Adrenal gland (tissue), 5 donors: ENCODE measurements at regions not wholly inside any gene's neighbourhood (a gene's known extent, or its start where the extent isn't known, plus 50 kb on each side); places are given as distances from the start of the nearest gene placed in this dataset.

Experiments used
- POLR2A ChIP-seq, 2 donors: fragments of 450-650 bp; IDR thresholded peaks; one replicate each; pipeline ENCODE4 v1.6.1; 2017; ENCODE audit warnings: antibody characterized with exemption in 2 of 2, mild to moderate bottlenecking in 2 of 2, moderate library complexity in 1 of 2
- TF ChIP-seq, protein P1 (sequence below), 6 experiments: fragments of 450-650 bp in 4 of 6; fragments of 200-600 bp in 2 of 6; sonication (generic) in 1 of 6; IDR thresholded peaks; 1 replicate in 5 of 6; 2 replicates in 1 of 6; pipeline versions ENCODE4 v1.5.1 to v1.8.0; 2016 to 2021; ENCODE audit warnings: antibody characterized with exemption in 6 of 6, mild to moderate bottlenecking in 2 of 6, moderate library complexity in 1 of 6
- donor health status: DM: no; HTN: no; CAD: no.

DNA sequence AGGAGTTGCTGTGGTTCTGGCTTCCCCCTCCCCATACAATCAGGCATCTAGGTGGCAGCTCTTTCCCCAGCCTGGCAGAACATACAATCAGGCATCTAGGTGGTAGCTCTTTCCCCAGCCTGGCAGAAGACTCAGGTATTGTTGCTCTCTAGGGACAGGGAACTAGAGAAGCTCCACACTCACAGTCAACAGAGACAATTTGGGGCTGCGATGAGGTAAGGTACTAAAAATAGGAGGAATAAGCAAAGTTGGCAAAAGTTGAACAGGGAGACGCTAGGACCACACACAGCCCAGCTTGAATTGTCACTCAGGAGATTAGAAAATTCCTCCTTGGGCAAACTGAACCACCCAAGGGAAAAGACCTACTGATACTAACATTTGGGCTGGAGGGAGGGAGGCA, 315.5 kb upstream of the CDH5 start:
- TF ChIP-seq, protein P1, sequence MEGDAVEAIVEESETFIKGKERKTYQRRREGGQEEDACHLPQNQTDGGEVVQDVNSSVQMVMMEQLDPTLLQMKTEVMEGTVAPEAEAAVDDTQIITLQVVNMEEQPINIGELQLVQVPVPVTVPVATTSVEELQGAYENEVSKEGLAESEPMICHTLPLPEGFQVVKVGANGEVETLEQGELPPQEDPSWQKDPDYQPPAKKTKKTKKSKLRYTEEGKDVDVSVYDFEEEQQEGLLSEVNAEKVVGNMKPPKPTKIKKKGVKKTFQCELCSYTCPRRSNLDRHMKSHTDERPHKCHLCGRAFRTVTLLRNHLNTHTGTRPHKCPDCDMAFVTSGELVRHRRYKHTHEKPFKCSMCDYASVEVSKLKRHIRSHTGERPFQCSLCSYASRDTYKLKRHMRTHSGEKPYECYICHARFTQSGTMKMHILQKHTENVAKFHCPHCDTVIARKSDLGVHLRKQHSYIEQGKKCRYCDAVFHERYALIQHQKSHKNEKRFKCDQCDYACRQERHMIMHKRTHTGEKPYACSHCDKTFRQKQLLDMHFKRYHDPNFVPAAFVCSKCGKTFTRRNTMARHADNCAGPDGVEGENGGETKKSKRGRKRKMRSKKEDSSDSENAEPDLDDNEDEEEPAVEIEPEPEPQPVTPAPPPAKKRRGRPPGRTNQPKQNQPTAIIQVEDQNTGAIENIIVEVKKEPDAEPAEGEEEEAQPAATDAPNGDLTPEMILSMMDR (IDR thresholded peaks at IDR 0.05), result no peak
- TF ChIP-seq POLR2A (IDR thresholded peaks at IDR 0.05), result no peak
